K562 (cell line): ENCODE measurements at regions not wholly inside any gene's neighbourhood (a gene's known extent, or its start where the extent isn't known, plus 50 kb on each side); places are given as distances from the start of the nearest gene placed in this dataset.

Source experiments
- ATAC-seq: fragments of 200-7000 bp; cut with Tn5 transposase; 3 replicates; pipeline ENCODE4 v1.9.1; 2020; ENCODE audit warnings: moderate library complexity
- BruUV-seq: library from RNA; stranded (reverse); fragments of 400-500 nt; replicated peaks from 2 replicates; lab custom pipeline; 2021; lab: Mats Ljungman, UMichigan
- CTCF ChIA-PET: fragments of 300-600 bp; formaldehyde crosslinking; extraction: SDS; loops from one replicate; lab custom pipeline; 2021; ENCODE audit warnings: low intra/inter-chr PET ratio; lab: Yijun Ruan, JAX
- POLR2A ChIA-PET: fragments of 300-600, 350-650 bp; sonication (Branson Sonifier 250); formaldehyde crosslinking; extraction: SDS; loops from one replicate; lab custom pipeline; 2021; ENCODE audit warnings: antibody characterized with exemption, inconsistent platforms; lab: Yijun Ruan, JAX
- DNase-seq, 4 experiments: peaks; one replicate each; pipeline versions ENCODE4 v3.0.0 to v3.0.0-alpha.2; 2011 to 2018; ENCODE audit warnings: low spot score in 3 of 4, mixed read lengths in 3 of 4; ENCODE audit errors: extremely low read depth in 1 of 4
- FAIRE-seq: peaks from 2 replicates; lab custom pipeline; 2011; peaks lifted over from hg19 to GRCh38; lab: Jason Lieb, UNC
- H2AFZ ChIP-seq: 2 replicates; pipeline ENCODE4 v1.6.0; 2011; ENCODE audit warnings: low read depth, low read length, control low read depth, inconsistent platforms
- H3K27ac ChIP-seq: fragments of 200-600 bp; 3 replicates; pipeline ENCODE4 v1.8.0; 2011; ENCODE audit warnings: low read depth, mild to moderate bottlenecking, control low read depth, inconsistent platforms, low read length, moderate library complexity, mixed read lengths; ENCODE audit errors: extremely low read depth
- H3K27me3 ChIP-seq, 2 experiments: fragments of 300-600 bp in 1 of 2; 2 replicates in 1 of 2; 3 replicates in 1 of 2; pipeline versions ENCODE4 v1.6.0 to v1.8.0; 2011; ENCODE audit warnings: inconsistent platforms in 2 of 2, low read length in 2 of 2, mild to moderate bottlenecking in 1 of 2, mixed read lengths in 1 of 2, moderate library complexity in 1 of 2; ENCODE audit not compliant: control insufficient read depth in 2 of 2, insufficient read depth in 2 of 2
- H3K36me3 ChIP-seq: fragments of 300-600 bp; 3 replicates; pipeline ENCODE4 v1.8.0; 2011; ENCODE audit warnings: mild to moderate bottlenecking, low read length, inconsistent platforms; ENCODE audit not compliant: control insufficient read depth, insufficient read depth
- H3K4me1 ChIP-seq, 2 experiments: fragments of 200-600 bp in 1 of 2; replicated peaks in 1 of 2; 2 replicates in 1 of 2; 3 replicates in 1 of 2; pipeline versions ENCODE4 v1.5.1 to v1.8.0; 2011; ENCODE audit warnings: inconsistent platforms in 2 of 2, low read length in 2 of 2, mild to moderate bottlenecking in 1 of 2, mixed read lengths in 1 of 2, moderate library complexity in 1 of 2; ENCODE audit not compliant: control insufficient read depth in 2 of 2, insufficient read depth in 2 of 2
- H3K4me2 ChIP-seq: 2 replicates; pipeline ENCODE4 v1.6.1; 2011; ENCODE audit warnings: low read length, control low read depth, inconsistent platforms, mixed read lengths; ENCODE audit not compliant: insufficient read depth
- H3K4me3 ChIP-seq: fragments of 200-600 bp; sonication (generic), shearing (Covaris generic); 2 replicates; pipeline ENCODE4 v1.5.1; 2016; ENCODE audit warnings: control low read depth, inconsistent platforms
- H3K79me2 ChIP-seq: fragments of 200-600 bp; 3 replicates; pipeline ENCODE4 v1.8.0; 2011; ENCODE audit warnings: low read length, inconsistent platforms; ENCODE audit not compliant: control insufficient read depth, insufficient read depth
- H3K9ac ChIP-seq, 2 experiments: 2 replicates each; pipeline versions ENCODE4 v1.6.0 to v1.6.1; 2011; ENCODE audit warnings: low read depth in 2 of 2, low read length in 2 of 2, control low read depth in 1 of 2, inconsistent platforms in 1 of 2, mild to moderate bottlenecking in 1 of 2, mixed read lengths in 1 of 2; ENCODE audit not compliant: insufficient read depth in 1 of 2
- H3K9me1 ChIP-seq: one replicate; pipeline ENCODE4 v1.6.0; 2011; ENCODE audit warnings: inconsistent platforms, mild to moderate bottlenecking, low read length, moderate library complexity; ENCODE audit not compliant: control insufficient read depth, insufficient read depth
- H3K9me3 ChIP-seq: replicated peaks from 2 replicates; pipeline ENCODE4 v1.5.1; 2011; ENCODE audit warnings: low read depth, low read length, inconsistent platforms; ENCODE audit not compliant: control insufficient read depth, insufficient read depth
- H4K20me1 ChIP-seq: replicated peaks from 2 replicates; pipeline ENCODE4 v1.6.1; 2011; ENCODE audit warnings: low read length, inconsistent platforms, mixed read lengths; ENCODE audit not compliant: control insufficient read depth, insufficient read depth
- DMBX1 ChIP-seq: fragments of 250-450 bp; sonication (Bioruptor Pico); IDR thresholded peaks from 2 replicates; pipeline ENCODE4 v1.8.0; 2022; ENCODE audit warnings: inconsistent platforms, mild to moderate bottlenecking, moderate library complexity, borderline replicate concordance
- MEF2D ChIP-seq: conservative IDR thresholded peaks from 2 replicates; pipeline ENCODE4 v1.6.1; 2016; ENCODE audit warnings: low read depth, missing genetic modification characterization, missing compliant biosample characterization
- SMARCE1 ChIP-seq: fragments of 450-650 bp; IDR thresholded peaks from 2 replicates; pipeline ENCODE4 v1.7.1; 2016; ENCODE audit warnings: mild to moderate bottlenecking
- WGBS: fragments of 100-300 bp; shearing (Covaris generic); methylation state at CpG from one replicate; pipeline ENCODE4 v1.1.6; 2016; ENCODE audit warnings: low coverage, mixed read lengths; ENCODE audit not compliant: insufficient coverage; ENCODE audit errors: missing lambda C conversion rate; 5-methylcytosine and 5-hydroxymethylcytosine counted together
- in situ Hi-C: fragments of 300-500 bp; cut with MboI; formaldehyde crosslinking; loops from 4 replicates; pipeline ENCODE4 v1.15.0; 2018; ENCODE audit warnings: inconsistent platforms, mixed read lengths
- intact Hi-C: fragments of 100-400 bp; cut with micrococcal nuclease; formaldehyde crosslinking; loops from 2 replicates; pipeline ENCODE4 v1.14.2; 2022

- Histone ChIP-seq H4K20me1 (no peaks in the 10 kb centered on the region), H3K27me3 (no peaks in the 10 kb centered on the region), H3K4me2 (no peak overlapping the region), H3K9ac (no peak overlapping the region), H2AFZ (no peak overlapping the region), H3K79me2 (no peaks in the 10 kb centered on the region), H3K4me3 (no peak overlapping the region), H3K36me3 (no peaks in the 10 kb centered on the region), H3K27ac (no peak overlapping the region), H3K9me1 (no peaks in the 10 kb centered on the region), H3K9me3 (no peaks in the 10 kb centered on the region; the same call in 1 of the 2 replicates), H3K4me1 (no peaks in the 10 kb centered on the region)
- in situ Hi-C loops: no loop called here
- ChIA-PET POLR2A (no interaction called here), CTCF (no interaction called here)
- BruUV-seq: no TSS peak
- FAIRE-seq (no peak), ATAC-seq (no peak), DNase-seq (no peak)
- 0% methylated on average over 6 of the region's 6 CpGs for WGBS
- intact Hi-C loops: no loop called here
- TF ChIP-seq SMARCE1 (no peak), DMBX1 (CRISPR knock-in tag) (peak; percentile 76; the same call in 1 of the 2 replicates)
- TF ChIP-seq, all 486 proteins: peak for 1
These were observed 300.4 kb downstream of the SLITRK6 start for GRCh38 chr13:85498774-85499173.

GRCh38 chr13:85497652-85498051 lies 301.6 kb downstream of the SLITRK6 start:
- H3K79me2 ChIP-seq: no peaks in the 10 kb centered on the region
- no peaks in the 10 kb centered on the region for H3K9me3 ChIP-seq
- no TSS peak for BruUV-seq
- ChIA-PET POLR2A (no interaction called here), CTCF (no interaction called here)
- no peaks in the 10 kb centered on the region for H3K4me1 ChIP-seq
- no peak overlapping the region for H2AFZ ChIP-seq
- H3K36me3 ChIP-seq: no peaks in the 10 kb centered on the region
- no peak overlapping the region for H3K27ac ChIP-seq
- ATAC-seq (no peak), FAIRE-seq (no peak), DNase-seq (no peak)
- no peaks in the 10 kb centered on the region for H3K9me1 ChIP-seq
- in situ Hi-C loops (no loop called here), intact Hi-C loops (no loop called here)
- no peak for TF ChIP-seq MEF2D
- no peak overlapping the region for H3K4me2 ChIP-seq
- no peak overlapping the region for H3K9ac ChIP-seq
- WGBS: no CpG with 5 or more reads among the region's 2 CpGs
- H4K20me1 ChIP-seq: no peaks in the 10 kb centered on the region
- H3K4me3 ChIP-seq: no peak overlapping the region
- no peaks in the 10 kb centered on the region for H3K27me3 ChIP-seq
